Fibroblast of the aortic adventitia (primary cell): ENCODE measurements at regions not wholly inside any gene's neighbourhood (a gene's known extent, or its start where the extent isn't known, plus 50 kb on each side); places are given as distances from the start of the nearest gene placed in this dataset.

Source experiments
- DNase-seq: peaks from one replicate; pipeline ENCODE4 v3.0.0-alpha.2; 2010; ENCODE audit warnings: low read depth
- H3K4me3 ChIP-seq: 2 replicates; pipeline ENCODE4 v1.5.1; 2011; ENCODE audit warnings: low read depth, mild to moderate bottlenecking, control low read depth, low read length, moderate library complexity
- CTCF ChIP-seq: IDR thresholded peaks from 2 replicates; pipeline ENCODE4 v1.5.1; 2011; ENCODE audit warnings: mild to moderate bottlenecking, low read length, control low read depth, inconsistent platforms; ENCODE audit not compliant: insufficient read depth

GRCh38 chr2:150606380-150607060 is 119.1 kb upstream of the RND3 start:
- no peak for TF ChIP-seq CTCF
- H3K4me3 ChIP-seq: no peak overlapping the region
- no peak for DNase-seq

- no peak for DNase-seq
- no peak overlapping the region for H3K4me3 ChIP-seq
- no peak for TF ChIP-seq CTCF
Measured at GRCh38 chr2:150605664-150606063, 118.2 kb upstream of the RND3 start.

- H3K4me3 ChIP-seq: no peak overlapping the region
- peak; percentile 89 for DNase-seq
Measured at GRCh38 chr2:150601280-150602038, 114.0 kb upstream of the RND3 start.

GRCh38 chr2:150599889-150600288 is 112.4 kb upstream of the RND3 start:
- no peak for DNase-seq
- peak; percentile 2 for TF ChIP-seq CTCF
- H3K4me3 ChIP-seq: no peak overlapping the region

More at GRCh38 chr2:150601280-150602038, 114.0 kb upstream of the RND3 start:
- no peak for TF ChIP-seq CTCF

- H3K4me3 ChIP-seq: no peak overlapping the region
- peak; percentile 51 for DNase-seq
- TF ChIP-seq CTCF: no peak
Measured at GRCh38 chr2:150598383-150598782, 110.9 kb upstream of the RND3 start.

- no peak overlapping the region for H3K4me3 ChIP-seq
- no peak for TF ChIP-seq CTCF
- peak; percentile 66 for DNase-seq
Measured at GRCh38 chr2:150595803-150596470, 108.5 kb upstream of the RND3 start.
